HUDEP-2 (cell line): ENCODE measurements at regions not wholly inside any gene's neighbourhood (a gene's known extent, or its start where the extent isn't known, plus 50 kb on each side); places are given as distances from the start of the nearest gene placed in this dataset.

Experiments used
- DNase-seq, 76 experiments: peaks; one replicate each; lab custom pipeline; 2025; ENCODE audit not compliant: unreplicated experiment in 76 of 76; lab: John Stamatoyannopoulos, UW

DNA sequence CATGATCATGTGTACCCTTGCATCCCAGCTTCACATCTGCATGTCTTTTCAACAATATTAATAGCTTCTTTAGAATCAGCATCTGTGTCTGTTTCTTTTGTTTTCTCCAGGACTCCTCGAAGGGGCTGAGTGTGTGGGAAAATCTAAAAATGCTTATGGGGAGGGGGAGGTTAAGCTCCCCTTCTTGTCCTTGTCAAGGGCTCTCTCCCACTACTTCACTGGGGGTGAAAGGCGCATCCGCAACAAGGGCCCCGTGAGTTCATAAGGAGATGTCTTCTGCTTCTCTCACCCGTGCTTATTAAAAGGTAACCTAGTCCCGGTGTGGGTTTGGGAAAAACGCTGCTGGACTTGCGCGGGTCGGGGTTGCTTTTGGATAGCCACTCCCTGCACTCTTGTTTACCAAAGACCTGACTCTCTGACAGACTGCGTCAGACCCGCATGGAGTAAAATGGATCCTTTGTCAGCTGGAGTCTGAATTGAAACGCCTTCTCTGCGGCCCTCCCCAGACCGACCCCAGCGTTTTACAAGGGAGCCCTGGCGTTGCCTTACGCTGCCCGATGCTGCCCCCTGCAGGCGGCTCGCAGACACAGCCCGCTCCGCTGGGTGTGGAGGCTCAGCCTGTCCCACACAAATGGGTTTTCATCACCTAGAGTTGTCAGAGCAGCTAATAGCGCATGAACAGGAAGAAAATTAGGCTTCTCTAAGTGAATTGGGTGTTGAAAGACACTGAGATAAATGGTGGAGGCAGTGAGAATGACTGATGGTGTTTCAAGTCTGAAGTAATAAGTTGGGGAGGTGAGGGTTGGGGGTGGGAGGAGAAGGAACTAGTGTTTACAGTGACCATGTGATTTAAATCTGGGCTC, 53.8 kb downstream of the IER5 start:
- DNase-seq: peak in 67 of 76 experiments; percentile 12 to 85 (median 59)

DNA sequence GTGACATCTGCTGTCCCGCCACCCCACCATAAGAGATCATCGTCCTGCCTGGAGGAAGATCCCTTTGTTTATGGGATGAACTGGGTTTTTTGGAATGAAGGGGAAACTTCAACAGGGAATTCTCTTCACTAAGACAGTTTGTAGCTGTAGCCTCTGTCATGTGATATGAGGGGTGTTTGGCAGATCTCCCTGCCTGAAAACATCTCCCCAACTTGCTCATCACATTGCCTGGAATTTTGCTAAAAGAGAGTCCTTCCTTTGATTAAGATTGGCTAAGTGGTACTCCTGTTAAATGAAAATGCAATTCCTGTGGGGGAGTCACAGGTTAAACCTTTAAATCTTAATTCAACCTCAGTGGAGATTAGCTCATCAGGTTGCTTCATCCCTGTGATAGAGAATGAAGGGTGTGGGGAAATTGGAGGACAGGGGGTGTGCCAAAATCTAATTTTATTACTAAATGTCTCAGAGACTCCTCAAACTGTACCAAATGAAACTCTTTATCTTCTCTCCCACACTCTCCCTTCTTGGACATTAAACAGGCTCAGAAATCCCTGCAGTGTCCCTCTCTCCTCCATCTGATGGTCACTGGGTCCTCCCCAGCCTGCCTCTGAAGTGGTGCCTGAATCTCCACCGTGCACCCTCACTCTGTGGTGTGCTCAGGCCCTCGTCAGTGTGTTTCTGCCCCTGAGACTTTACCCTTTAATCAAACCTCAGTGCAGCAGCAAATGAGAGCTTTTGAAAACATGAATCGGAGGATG, 54.8 kb downstream of the IER5 start:
- DNase-seq: no peak

DNA sequence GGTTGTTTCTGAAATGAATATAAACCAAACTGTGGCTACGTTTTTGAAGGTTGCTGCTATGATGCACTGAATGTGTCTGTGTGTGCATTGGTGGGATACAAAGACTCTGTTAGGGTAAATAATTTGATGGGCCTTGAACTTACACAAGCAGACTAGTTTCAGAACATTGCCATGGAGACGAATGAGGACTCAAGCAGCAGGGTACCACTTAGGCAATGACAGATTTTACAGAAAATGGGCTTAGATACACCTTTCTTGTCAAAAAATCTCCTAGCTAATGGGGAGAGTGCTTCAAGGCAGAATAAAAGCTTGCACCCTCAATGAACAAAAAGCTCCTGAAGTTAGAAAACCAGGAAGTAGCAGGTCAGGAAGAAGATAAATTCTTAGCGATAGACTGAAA, 55.7 kb downstream of the IER5 start:
- no peak for DNase-seq

DNA sequence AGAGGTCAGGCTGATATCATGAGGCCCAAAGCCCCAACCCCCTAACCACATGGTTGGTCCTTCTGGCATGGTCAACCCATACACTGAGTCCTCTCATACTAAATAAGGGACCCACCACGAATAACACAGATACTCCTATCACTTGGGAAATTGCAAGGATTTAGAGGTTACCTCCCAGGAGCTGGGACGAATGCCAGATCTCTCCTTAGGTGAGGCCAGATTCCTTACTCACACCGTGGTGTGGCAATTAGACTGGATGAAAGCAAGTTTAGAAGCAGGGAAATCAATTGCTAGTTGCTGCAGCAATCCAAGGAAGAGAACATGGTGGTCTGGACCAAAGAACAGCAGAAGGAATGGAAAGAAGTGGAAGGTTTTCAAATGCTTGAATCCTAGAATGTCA, 60.1 kb downstream of the IER5 start:
- DNase-seq: no peak

DNA sequence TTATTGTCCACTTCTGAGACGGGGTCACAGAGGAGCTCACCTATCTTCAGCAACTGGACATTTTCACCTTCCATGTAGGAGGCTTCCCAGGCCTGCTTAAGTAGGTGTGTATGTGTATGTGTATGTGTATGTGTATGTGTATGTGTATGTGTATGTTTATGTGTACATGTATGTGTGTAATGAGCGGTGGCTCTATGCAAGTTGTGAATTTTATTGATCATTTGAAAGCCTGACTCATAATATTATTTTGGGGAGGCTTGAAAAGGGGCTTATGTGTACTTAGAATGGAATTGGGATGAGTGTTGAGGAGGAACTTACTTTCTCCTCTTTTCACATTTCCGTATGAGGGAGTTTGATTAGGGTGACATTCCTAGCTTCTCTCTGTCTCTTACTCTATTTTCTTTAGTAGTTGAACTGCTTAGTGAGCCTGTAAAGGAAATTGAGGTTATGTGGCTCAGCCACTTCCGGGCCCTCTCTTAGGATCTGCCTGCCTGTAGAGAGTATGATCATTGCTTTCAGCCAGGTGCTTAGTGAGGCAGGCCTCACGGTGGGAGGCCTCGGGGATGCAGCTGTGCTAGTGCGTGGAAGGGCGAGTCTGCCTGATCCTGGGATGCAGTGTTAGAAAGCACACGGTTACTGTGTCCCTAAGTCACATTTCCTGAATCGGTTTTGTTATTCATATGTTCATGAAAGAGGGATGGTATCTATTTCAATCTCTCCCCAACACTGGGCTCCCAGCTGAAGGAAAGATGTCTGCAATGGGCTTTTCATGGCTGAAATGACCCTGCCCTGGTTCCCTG, 61.0 kb downstream of the IER5 start:
- DNase-seq: no peak

DNA sequence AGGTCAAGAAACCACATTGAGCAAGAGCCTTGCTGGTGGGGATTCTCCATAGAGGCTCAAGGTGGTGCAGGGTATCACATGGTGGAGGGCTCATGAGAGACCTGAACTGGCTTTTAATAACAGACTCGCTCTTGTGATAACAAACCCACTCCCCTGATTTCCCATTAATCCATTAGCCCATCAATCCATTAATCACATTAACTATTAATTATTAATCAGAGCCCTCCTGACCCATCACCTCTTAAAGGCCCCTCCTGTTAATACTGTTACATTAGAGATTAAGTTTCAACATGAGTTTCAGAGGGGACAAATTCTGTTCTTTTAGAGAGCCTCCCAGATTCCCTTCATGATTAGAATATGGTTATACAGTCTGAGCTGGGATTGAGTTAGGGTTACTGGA, 61.8 kb downstream of the IER5 start:
- no peak for DNase-seq

DNA sequence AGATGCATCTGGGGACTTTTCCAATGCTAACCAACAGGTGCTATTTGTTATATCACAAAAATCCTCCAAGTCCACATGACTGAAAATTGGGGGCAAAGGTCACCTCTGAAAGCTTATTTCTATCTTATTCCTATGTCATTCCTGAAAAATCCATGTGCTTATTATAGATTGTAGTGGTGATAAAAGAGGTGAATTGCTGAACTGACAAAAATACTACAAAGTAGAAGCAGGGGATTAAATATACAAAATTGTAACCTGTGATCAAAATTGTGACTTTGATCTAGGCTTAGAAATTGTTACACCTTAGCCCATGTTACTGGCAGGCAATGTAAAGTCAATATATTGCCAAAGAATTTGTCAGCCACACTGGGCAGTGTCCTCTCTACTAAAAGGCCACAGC, 62.3 kb downstream of the IER5 start:
- no peak for DNase-seq

DNA sequence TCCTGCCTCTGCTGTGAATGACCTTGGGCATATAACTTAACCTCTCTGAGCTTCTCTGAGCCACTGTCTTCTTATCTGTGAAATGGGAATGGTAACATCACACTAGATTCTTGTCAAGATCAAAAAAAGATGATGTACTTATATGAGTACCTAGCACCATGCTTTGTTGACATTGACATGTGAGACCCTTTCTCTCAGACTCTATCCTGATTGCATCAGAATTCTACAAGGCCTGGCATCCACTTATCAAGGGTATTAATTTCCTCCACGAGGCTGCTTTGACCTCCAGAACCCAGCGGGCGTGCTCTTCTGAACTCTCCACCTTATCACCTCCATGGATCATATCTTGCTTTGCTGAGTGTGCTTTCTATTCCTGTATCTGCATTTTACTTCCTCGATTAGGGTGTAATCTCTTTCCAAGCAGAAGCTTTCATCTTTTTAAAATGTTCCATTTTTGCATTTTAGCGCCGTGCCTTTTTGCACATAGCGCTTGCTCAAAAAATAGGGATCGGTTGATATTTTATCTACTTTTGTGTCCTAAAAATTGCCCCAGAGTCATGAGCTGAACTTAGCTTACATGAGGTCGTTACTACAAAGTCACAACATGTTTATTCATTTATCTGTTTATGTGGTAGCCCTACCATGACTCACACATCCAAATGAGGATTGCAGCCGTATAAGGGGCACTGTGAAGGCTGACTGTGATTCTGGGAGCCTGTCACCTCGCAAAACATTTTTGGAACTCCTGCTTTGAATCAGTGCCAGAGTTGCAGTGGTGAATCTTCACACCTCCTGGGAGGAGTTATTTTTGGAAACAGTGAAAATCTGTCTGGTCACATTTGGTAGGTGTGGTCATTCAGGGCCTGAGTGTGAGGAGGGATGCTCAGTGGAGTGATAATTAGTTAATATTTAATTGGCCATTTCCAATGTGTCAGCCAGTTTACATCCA, 63.2 kb downstream of the IER5 start:
- peak in 53 of 76 experiments; percentile 6 to 76 (median 41) for DNase-seq

DNA sequence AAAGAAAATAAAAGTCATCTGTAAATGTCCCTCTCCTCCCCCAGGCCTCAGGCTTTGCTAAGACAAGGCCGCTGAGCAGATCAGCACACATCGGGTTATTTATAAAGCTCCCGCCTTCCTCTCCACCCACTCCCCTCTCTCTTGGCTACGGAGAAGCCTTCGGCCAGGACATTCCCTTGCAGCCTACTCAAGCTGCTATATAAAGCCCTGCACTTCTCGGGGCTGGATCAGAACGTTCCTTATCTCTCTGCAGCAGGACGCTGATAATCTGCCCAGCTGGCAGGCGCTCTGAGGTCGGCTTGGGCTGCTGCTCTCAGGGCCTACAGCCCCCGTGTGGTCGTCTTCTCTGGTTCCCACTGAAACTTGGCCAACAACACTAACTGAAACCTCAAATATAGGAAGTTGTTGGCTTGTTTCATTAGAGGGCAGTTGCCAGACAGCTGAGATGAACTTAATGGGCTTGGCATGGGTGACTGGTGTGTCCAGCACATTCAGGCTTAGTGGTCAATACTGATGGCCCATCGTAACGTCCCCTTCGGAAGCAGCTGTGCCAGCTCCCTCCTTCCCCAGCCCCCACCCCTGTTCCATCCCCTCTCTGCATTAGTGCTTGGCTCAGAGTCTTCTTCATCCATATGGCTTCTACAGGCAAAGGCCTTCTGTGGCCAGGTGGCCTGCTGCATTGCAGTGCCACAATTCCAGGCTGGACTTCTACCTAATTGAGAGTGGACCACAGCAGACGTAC, 64.6 kb downstream of the IER5 start:
- peak in 75 of 76 experiments; percentile 46 to 99 (median 96) for DNase-seq

DNA sequence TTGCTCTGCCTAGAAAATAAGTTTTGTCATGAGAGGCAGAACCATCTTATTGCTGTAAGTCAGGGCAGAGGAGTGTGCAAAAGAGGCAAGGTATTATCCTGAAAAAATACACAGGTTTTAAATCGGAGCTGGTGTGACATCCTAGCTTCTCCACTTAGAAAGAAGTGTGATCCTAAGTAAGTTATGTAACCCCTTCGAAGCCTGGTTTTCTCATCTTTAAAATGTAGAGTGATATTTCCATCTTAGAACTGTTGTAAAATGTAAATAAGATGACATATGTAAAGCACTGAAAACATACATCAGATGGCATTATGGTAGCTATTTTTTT, 65.1 kb downstream of the IER5 start:
- DNase-seq: no peak

DNA sequence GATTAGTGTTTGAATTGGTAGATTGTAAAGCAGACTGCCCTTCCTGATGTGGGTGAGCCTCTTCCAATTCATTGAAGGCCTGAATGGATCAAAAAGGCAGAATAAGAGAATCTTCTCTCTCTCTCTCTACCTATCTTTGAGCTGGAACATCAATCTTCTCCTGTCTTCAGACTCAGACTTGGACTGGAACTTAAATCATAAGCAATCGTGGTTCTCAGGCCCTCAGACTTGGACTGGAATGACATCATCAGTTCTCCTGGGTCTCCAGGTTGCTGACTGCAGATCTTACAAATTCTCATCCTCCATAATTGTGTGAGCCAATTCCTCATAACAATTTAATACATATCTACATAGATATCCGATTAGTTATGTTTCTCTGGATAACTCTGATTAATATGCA, 66.8 kb downstream of the IER5 start:
- no peak for DNase-seq

DNA sequence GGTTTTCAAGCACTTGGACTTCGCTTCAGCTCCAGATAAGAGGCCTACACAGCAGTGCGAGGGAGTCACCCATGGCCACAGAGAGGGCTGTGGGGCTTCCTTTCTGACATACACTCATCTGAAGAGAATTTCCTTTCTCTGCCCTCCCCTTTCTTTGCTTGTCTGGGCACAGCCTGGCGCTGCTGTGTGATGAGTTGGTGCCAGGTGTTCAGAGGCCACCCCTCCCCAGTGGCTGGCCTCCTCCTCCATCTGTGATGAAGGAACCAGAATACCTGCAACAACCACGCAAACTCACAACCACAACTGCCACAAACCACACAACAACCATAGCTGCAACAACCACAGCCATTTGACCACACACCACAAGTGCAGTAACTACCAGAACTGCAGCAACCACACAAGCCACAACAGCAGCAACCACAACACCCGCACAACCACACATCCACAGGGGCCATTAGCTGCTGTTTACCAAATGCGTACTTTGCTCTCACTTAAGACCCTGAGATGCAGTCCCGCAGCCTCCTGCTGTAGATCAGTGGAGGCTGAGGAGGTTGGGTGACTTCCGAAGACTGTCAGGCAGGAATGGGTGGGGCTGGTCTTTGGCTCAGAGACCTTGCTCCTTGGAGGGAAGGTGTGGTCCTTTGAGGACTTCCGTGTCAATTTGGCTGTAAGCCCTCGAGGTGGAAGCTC, 71.1 kb downstream of the IER5 start:
- DNase-seq: peak in 34 of 76 experiments; percentile 3 to 51 (median 26)

DNA sequence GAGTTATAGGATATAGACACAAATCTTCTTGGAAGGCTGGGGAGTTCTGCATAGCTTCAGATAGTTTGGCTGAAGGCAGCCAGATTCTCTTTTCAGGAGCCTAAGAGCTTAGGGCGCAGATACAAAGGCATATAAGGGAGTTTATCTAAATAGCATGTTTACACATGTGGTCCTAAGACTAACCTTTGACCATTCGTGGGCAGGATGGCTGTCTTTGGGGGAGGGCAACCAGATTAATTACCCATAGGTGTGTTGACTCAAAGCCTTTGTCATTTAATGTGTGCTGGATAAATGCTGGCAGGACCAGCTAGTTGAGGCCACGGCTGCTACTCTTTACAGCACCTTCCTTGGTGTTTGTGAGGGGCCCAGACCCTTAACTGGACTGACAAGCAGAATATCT, 71.8 kb downstream of the IER5 start:
- DNase-seq: no peak

DNA sequence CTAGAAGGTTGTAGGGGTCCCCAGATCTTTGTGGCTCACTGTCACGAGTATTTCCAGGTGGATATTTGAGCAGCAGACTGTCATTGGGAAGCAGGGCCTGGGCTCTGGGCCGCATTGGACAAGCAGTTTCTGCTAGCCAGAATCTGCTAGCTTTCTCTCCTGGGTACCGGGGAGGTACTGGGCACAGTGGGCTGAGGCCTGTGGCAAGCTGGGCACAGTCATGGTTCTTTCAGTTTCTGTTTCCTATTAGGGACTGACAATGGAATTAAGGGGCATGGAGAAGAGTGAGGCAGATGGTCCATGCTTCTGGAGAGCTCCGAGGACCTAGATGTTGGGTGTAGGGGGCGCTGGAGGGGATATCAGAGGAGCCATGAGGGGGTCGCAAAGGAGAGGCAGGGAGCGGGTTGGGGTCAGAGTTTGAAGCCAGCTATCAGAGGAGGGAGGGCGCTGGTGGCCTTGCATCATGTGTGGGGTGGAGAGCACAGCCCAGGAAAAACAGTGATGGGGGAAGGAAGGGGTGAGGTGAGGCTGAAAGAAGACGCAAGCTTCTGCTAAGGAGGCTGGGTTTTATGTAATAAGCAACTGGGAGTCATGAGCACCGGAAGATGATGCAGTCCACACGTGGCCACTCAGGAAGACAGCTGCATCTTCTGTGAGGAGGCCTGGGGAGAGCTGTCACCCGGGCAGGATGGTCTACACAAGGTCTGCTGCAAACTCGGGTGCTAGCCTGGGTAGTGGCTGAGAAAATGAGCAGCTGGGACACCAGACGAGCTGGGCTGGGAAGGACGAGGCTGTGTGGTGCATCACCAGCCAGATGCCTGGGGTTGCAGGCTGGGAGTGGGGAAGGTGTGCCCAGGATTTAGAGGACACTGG, 72.7 kb downstream of the IER5 start:
- DNase-seq: no peak

DNA sequence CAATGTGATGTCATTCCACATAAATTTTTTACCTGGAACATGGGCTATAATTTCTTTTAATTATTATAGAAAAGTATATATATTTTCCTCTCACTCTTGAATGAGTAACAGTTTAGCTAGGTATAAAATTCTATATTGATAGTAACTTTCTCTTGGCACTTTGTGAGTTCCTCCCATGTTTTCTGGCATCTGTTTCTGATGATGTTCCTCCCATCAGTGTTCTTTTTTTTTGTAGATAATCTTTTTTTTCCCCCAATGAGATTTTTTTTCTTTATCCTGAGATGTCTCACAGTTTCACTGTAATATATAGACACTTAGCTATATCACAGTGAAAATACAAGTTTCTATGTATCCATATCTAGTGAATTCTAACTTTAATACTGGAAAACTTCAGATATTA, 75.2 kb downstream of the IER5 start:
- no peak for DNase-seq

DNA sequence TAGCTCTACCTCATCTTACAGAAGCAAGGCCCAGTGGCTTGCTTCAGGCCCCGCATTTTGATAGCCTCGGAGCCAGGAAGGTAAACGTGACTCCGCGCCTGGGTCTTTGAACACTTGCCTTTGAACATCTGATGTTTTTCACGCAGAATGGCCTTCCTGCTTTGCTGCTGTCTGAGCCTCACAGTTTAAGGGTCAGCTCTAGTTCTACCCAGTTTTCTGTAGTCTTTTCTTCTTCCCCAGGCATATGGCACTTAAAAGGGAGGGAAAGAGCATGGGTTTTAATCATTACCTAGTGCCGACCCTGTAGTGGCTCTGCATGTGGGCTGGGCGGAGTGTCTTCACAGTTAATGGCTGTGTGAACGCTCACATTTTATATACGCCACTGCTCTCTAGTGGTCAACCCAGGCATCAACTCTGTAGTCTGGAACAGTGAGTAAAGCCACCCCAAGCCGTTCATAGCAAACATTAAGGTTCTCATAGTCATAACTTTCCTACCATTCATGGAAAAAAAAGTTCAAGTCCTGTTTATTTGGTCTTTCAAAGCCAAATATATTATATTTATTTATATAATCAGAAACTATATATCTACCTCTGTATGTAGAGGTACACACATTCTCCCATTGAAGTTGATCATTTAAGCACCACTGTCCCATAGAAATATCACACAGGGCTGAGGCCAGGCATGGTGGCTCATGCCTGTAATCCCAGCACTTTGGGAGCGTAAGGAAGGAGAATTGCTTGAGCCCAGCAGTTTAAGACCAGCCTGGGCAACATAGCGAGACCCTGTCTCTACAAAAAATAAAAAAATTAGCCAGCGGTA, 78.1 kb downstream of the IER5 start:
- peak in 63 of 76 experiments; percentile 3 to 76 (median 43) for DNase-seq

DNA sequence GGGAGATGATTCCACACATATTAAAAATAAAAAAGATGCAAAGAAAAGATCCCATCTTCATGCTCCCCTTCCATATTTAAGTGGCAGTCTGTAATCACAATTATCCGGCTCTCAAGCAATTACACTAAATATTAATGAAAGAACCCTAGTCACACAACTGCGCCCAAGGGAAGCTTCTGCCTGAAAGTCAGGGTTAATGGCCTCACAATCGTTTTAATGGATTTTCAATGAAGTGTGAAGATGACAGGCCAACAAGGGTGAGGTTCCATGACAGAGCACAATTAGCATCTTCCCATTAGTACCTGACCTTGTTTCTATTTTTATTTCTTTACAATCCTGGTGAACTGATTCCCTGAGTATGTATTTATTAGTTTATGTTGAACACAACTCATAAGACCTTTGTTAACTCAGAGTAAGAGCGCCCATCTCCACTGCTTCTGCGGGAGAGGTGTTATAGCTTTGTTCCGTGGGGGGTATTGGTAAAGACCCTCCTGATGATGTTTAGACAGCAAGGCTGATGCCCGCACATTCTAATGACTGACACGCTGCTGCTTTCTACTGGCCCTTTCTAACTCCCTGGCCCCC, 80.9 kb downstream of the IER5 start:
- no peak for DNase-seq
